NCI-H2196 (cell line): ENCODE measurements at regions not wholly inside any gene's neighbourhood (a gene's known extent, or its start where the extent isn't known, plus 50 kb on each side); places are given as distances from the start of the nearest gene placed in this dataset.
A peak's percentile ranks its signal among the peaks of the same experiment; 100 is the strongest.

Source experiments
- DNase-seq: peaks from one replicate; lab custom pipeline; 2025; ENCODE audit not compliant: unreplicated experiment; lab: John Stamatoyannopoulos, UW

- DNase-seq: no peak
These were observed 134.9 kb upstream of the HSD17B12 start for GRCh38 chr11:43545610-43546009.

- no peak for DNase-seq
These were observed 133.7 kb upstream of the HSD17B12 start for GRCh38 chr11:43546561-43547429.

- peak; percentile 46 for DNase-seq
These were observed 133.1 kb upstream of the HSD17B12 start for GRCh38 chr11:43547430-43547831.

GRCh38 chr11:43547889-43548381, 132.6 kb upstream of the HSD17B12 start:
- peak; percentile 86 for DNase-seq

- no peak for DNase-seq
These were observed 131.6 kb upstream of the HSD17B12 start for GRCh38 chr11:43548916-43549315.

- no peak for DNase-seq
These were observed 130.9 kb upstream of the HSD17B12 start for GRCh38 chr11:43549624-43550023.

GRCh38 chr11:43550714-43551113, 129.8 kb upstream of the HSD17B12 start:
- DNase-seq: no peak

- DNase-seq: no peak
These were observed 126.4 kb upstream of the HSD17B12 start for GRCh38 chr11:43554148-43554473.

- no peak for DNase-seq
These were observed 125.4 kb upstream of the HSD17B12 start for GRCh38 chr11:43555186-43555585.

GRCh38 chr11:43555816-43556611, 124.5 kb upstream of the HSD17B12 start:
- DNase-seq: no peak

- no peak for DNase-seq
These were observed 123.7 kb upstream of the HSD17B12 start for GRCh38 chr11:43556612-43557375.

- DNase-seq: no peak
These were observed 122.9 kb upstream of the HSD17B12 start for GRCh38 chr11:43557553-43558110.

- no peak for DNase-seq
These were observed 122.4 kb upstream of the HSD17B12 start for GRCh38 chr11:43558146-43558545.

GRCh38 chr11:43558556-43559127, 121.9 kb upstream of the HSD17B12 start:
- no peak for DNase-seq

- DNase-seq: no peak
These were observed 118.7 kb upstream of the HSD17B12 start for GRCh38 chr11:43561832-43562231.

- DNase-seq: peak; percentile 67
These were observed 113.1 kb upstream of the HSD17B12 start for GRCh38 chr11:43567396-43567975.

- DNase-seq: peak; percentile 19
These were observed 107.3 kb upstream of the HSD17B12 start for GRCh38 chr11:43573233-43573632.

- DNase-seq: no peak
These were observed 106.7 kb upstream of the HSD17B12 start for GRCh38 chr11:43573873-43574272.

- DNase-seq: no peak
These were observed 106.1 kb upstream of the HSD17B12 start for GRCh38 chr11:43574411-43574810.
